Stimulated activated memory B cell treated with anti-CD40 and anti-IgM and Interleukin-4, amounts not matched to agents 10 μg/mL and 1 μg/mL and 100 μg/mL, for 72 hours (primary cell): ENCODE measurements at regions not wholly inside any gene's neighbourhood (a gene's known extent, or its start where the extent isn't known, plus 50 kb on each side); places are given as distances from the start of the nearest gene placed in this dataset.

Experiments used
- ATAC-seq: fragments of 150-1000 bp; cut with Tn5 transposase; 2 replicates; pipeline ENCODE4 v1.10.0; 2021
- H3K27ac Mint-ChIP-seq: one replicate; pipeline ENCODE4 v1.8.0; 2022; ENCODE audit warnings: mild to moderate bottlenecking, mixed read lengths
- H3K27me3 Mint-ChIP-seq: one replicate; pipeline ENCODE4 v1.8.0; 2022; ENCODE audit warnings: mixed read lengths
- H3K36me3 Mint-ChIP-seq: one replicate; pipeline ENCODE4 v1.8.0; 2022; ENCODE audit warnings: mixed read lengths
- H3K4me1 Mint-ChIP-seq: one replicate; pipeline ENCODE4 v1.8.0; 2022; ENCODE audit warnings: mixed read lengths
- H3K4me3 Mint-ChIP-seq: one replicate; pipeline ENCODE4 v1.8.0; 2022; ENCODE audit warnings: mild to moderate bottlenecking, moderate library complexity, mixed read lengths
- H3K9me3 Mint-ChIP-seq: one replicate; pipeline ENCODE4 v1.8.0; 2022; ENCODE audit warnings: mixed read lengths

DNA sequence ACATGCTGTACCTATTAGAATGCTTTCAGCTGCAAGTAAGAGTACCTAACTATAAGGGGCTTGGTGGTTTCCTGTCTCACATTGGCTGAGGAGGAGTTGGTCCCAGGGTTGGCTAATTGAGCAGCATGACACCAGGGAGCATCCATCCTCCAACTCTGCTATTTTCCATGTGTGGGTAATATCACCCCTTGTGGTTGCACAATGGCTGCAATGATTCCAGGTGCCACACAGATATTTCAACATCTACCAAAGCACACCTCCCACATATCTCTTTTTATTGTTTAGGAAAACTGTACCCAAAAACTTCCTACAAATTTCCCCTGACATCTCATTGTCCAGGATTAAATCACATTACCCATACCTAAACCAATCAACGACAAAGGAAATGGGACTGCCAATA is 118.0 kb upstream of the EEA1 start:
- Mint-ChIP-seq H3K4me1 (peaks cover 5% of the 10 kb centered on the region), H3K9me3 (no peaks in the 10 kb centered on the region), H3K36me3 (no peaks in the 10 kb centered on the region), H3K4me3 (no peak overlapping the region), H3K27me3 (no peaks in the 10 kb centered on the region), H3K27ac (no peak overlapping the region)
- ATAC-seq, result no peak

- no peak overlapping the region for H3K27ac Mint-ChIP-seq
- H3K27me3 Mint-ChIP-seq, result no peaks in the 10 kb centered on the region
- no peaks in the 10 kb centered on the region for H3K36me3 Mint-ChIP-seq
- no peak overlapping the region for H3K4me3 Mint-ChIP-seq
- no peaks in the 10 kb centered on the region for H3K9me3 Mint-ChIP-seq
- no peak for ATAC-seq
- H3K4me1 Mint-ChIP-seq, result no peaks in the 10 kb centered on the region
Measured at GRCh38 chr12:93048656-93049055, 119.6 kb upstream of the EEA1 start.

DNA sequence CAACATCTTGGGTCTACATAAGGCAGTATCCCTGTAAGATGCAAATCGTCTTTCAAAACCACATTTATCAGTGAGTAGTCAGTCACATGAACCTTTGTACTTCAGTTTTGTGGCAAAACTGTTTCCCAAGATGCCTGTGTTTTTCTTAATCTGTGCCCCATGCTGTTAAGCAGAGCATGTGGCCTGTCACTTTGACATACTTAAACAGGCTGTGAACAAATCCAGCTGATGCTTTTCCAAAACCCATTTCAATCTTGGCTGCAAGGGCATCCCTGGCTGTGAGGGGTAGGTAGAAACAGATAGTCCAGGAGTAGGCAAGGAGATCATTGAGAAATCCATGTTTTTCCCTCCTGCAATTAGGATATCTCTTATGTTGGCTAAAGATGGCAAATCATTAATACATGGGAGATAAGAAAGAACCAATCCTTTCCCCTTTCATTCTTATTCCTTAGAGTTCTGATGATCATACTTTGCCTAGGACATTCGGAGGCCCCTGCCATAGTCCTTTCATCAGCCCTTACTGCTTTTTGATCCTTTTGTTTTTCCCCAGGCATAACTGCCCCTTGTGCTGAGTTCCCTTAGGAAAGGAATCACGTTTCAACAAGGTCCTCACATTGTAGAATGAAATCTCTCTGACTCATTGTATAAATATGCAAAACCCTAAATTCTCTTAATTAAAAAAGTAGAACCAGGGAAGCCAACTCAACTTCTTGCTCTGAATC is 121.1 kb upstream of the EEA1 start:
- no peak for ATAC-seq
- no peak overlapping the region for H3K4me3 Mint-ChIP-seq
- no peak overlapping the region for H3K27ac Mint-ChIP-seq
- H3K4me1 Mint-ChIP-seq, result no peaks in the 10 kb centered on the region
- H3K27me3 Mint-ChIP-seq, result peaks cover 8% of the 10 kb centered on the region
- H3K9me3 Mint-ChIP-seq, result no peaks in the 10 kb centered on the region
- H3K36me3 Mint-ChIP-seq, result no peaks in the 10 kb centered on the region

GRCh38 chr12:93050748-93051081 is 121.6 kb upstream of the EEA1 start:
- Mint-ChIP-seq H3K27ac (no peak overlapping the region), H3K4me1 (no peaks in the 10 kb centered on the region), H3K27me3 (peaks cover 8% of the 10 kb centered on the region), H3K9me3 (no peaks in the 10 kb centered on the region), H3K4me3 (no peak overlapping the region), H3K36me3 (no peaks in the 10 kb centered on the region)
- ATAC-seq, result no peak

GRCh38 chr12:93054021-93054420 is 124.9 kb upstream of the EEA1 start:
- no peaks in the 10 kb centered on the region for H3K9me3 Mint-ChIP-seq
- ATAC-seq, result no peak
- H3K36me3 Mint-ChIP-seq, result no peaks in the 10 kb centered on the region
- no peak overlapping the region for H3K4me3 Mint-ChIP-seq
- H3K27me3 Mint-ChIP-seq, result peaks cover 8% of the 10 kb centered on the region
- H3K27ac Mint-ChIP-seq, result no peak overlapping the region
- peaks cover 3% of the 10 kb centered on the region for H3K4me1 Mint-ChIP-seq

GRCh38 chr12:93055221-93055620 is 126.1 kb upstream of the EEA1 start:
- Mint-ChIP-seq H3K36me3 (no peaks in the 10 kb centered on the region), H3K4me3 (no peak overlapping the region), H3K9me3 (no peaks in the 10 kb centered on the region), H3K27ac (no peak overlapping the region), H3K4me1 (peaks cover 15% of the 10 kb centered on the region), H3K27me3 (peaks cover 8% of the 10 kb centered on the region)
- ATAC-seq, result no peak

GRCh38 chr12:93056971-93057535 is 128.0 kb upstream of the EEA1 start:
- ATAC-seq, result no peak
- Mint-ChIP-seq H3K4me3 (no peak overlapping the region), H3K27me3 (peaks cover 8% of the 10 kb centered on the region), H3K36me3 (no peaks in the 10 kb centered on the region), H3K9me3 (no peaks in the 10 kb centered on the region), H3K4me1 (peaks cover 23% of the 10 kb centered on the region), H3K27ac (no peak overlapping the region)

GRCh38 chr12:93058280-93058679 is 129.2 kb upstream of the EEA1 start:
- ATAC-seq, result no peak
- Mint-ChIP-seq H3K4me3 (no peak overlapping the region), H3K4me1 (peaks cover 23% of the 10 kb centered on the region), H3K36me3 (no peaks in the 10 kb centered on the region), H3K9me3 (no peaks in the 10 kb centered on the region), H3K27ac (no peak overlapping the region), H3K27me3 (peaks cover 8% of the 10 kb centered on the region)

- Mint-ChIP-seq H3K4me3 (no peak overlapping the region), H3K4me1 (peaks cover 23% of the 10 kb centered on the region), H3K9me3 (no peaks in the 10 kb centered on the region), H3K27me3 (peaks cover 13% of the 10 kb centered on the region), H3K27ac (peak overlapping the region; percentile 25), H3K36me3 (no peaks in the 10 kb centered on the region)
- ATAC-seq, result no peak
Measured at GRCh38 chr12:93059288-93059687, 130.2 kb upstream of the EEA1 start.

GRCh38 chr12:93059925-93060665 is 131.0 kb upstream of the EEA1 start:
- ATAC-seq, result peak; percentile 95
- peak overlapping the region; percentile 53 for H3K27ac Mint-ChIP-seq
- no peak overlapping the region for H3K4me3 Mint-ChIP-seq
- H3K36me3 Mint-ChIP-seq, result no peaks in the 10 kb centered on the region
- no peaks in the 10 kb centered on the region for H3K9me3 Mint-ChIP-seq
- peaks cover 11% of the 10 kb centered on the region for H3K27me3 Mint-ChIP-seq
- peaks cover 23% of the 10 kb centered on the region for H3K4me1 Mint-ChIP-seq

DNA sequence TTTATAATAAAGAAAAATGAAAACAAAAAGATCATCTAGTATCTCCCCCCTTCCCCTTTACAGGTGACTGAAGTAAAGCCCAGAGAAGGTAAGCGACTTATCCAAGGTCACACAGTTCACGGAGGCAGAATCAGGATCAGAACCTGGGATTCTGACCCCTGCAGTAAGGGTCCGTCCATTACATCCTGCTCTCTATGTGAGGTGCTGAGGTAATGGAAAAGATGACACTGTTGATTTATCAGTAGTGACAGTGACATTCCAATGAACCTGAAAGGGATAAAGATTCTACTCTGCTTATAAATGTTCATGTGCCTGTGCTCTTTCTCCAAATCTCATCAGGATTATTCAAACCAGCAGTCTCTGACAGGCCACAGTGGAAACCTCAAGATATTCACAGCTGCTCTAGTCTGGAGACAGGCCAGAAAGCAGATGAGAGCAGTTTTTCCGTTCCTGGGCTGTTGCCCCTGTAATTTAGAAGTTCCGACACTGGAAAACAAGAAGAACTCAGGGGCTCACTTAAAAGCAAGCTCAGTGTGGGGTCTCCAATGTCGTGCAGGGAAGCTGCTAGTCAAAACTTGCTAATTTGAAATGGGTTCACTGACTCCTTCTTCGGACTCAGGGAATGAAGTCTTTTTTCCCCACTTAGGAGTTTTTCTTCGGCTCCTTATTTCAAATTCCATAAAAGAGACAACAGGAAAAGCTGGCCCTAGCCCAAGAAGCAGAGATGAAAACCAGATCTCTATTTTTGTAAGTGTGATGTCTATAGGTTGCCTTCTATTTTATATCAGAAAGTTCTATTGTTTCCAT is 131.8 kb upstream of the EEA1 start:
- no peaks in the 10 kb centered on the region for H3K36me3 Mint-ChIP-seq
- H3K27me3 Mint-ChIP-seq, result peaks cover 11% of the 10 kb centered on the region
- H3K27ac Mint-ChIP-seq, result peak overlapping the region; percentile 53
- no peak overlapping the region for H3K4me3 Mint-ChIP-seq
- H3K9me3 Mint-ChIP-seq, result no peaks in the 10 kb centered on the region
- H3K4me1 Mint-ChIP-seq, result peaks cover 23% of the 10 kb centered on the region
- ATAC-seq, result peak; percentile 60

DNA sequence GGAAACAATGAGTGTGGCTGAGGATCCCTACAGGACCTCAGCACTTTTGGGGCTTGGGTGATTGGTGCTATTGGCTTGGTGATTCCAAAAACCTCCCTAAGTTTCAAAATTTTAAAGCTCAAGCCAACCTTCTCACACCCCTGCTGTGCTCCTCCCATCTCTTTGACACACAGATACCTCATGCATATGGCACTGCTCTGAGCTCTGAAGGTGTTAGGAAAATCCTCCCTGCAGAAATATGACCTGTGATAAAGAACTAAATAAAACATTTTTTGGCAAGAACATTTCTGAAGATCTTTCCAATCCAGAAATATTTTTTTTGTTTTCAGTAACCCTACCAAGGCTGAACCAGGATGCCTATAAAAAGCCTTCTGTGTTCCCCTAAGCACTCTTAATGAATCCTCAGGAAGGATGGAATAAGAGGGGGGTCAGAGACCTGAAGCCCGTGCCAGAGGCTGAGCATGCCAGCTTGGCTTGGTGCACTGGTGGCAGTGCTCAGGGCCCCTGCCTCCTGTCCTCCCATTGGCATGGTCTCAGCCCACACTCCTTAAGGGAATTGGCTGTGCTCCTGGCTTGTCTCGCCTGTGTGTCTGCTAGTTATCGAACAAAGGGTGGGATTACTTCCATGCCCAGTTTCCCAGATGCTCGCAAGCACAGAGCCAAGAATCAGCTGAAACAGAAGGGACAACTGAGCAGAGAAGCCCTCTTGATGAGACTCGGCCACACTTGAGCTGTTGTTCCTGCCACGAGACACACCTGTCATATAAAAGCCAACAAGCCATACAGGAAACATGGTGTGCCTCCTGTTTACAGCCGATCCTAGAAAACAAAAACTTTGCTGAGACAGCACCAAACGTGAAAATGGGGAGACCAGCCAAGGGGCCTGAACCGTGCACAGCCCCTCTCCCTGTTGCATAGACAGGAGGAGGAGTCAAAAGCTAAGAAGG is 132.7 kb upstream of the EEA1 start:
- Mint-ChIP-seq H3K9me3 (no peaks in the 10 kb centered on the region), H3K27ac (peak overlapping the region; percentile 53), H3K27me3 (peaks cover 11% of the 10 kb centered on the region), H3K4me1 (peaks cover 23% of the 10 kb centered on the region), H3K4me3 (no peak overlapping the region), H3K36me3 (no peaks in the 10 kb centered on the region)
- no peak for ATAC-seq

- H3K27ac Mint-ChIP-seq, result no peak overlapping the region
- H3K4me1 Mint-ChIP-seq, result peaks cover 7% of the 10 kb centered on the region
- H3K36me3 Mint-ChIP-seq, result no peaks in the 10 kb centered on the region
- H3K27me3 Mint-ChIP-seq, result peaks cover 11% of the 10 kb centered on the region
- H3K9me3 Mint-ChIP-seq, result no peaks in the 10 kb centered on the region
- ATAC-seq, result no peak
- H3K4me3 Mint-ChIP-seq, result no peak overlapping the region
Measured at GRCh38 chr12:93065896-93066295, 136.8 kb upstream of the EEA1 start.

DNA sequence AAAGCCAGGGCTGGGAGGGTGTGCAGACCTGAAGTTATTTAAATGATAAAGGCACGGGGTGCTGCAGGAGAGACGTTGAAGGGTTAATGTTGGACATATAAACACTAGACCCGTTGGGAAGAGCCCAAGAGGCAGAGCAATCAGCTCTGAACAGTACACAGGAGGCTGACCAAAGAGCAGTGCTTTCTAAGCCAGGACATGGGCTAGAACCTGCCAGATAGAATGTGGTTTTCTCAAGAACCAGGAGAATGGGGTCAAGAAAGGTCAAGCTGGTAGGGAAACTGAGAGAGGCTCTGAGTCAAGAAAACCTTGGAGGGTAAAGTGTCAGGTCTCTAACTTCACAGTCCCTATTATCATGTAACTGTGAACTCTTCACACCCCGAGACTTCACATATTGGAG is 143.2 kb upstream of the EEA1 start:
- ATAC-seq, result no peak
- Mint-ChIP-seq H3K4me3 (no peak overlapping the region), H3K4me1 (peaks cover 6% of the 10 kb centered on the region), H3K27me3 (no peaks in the 10 kb centered on the region), H3K9me3 (peaks cover 6% of the 10 kb centered on the region), H3K27ac (no peak overlapping the region), H3K36me3 (no peaks in the 10 kb centered on the region)
